Suppressor macrophage (primary cell): ENCODE measurements at regions not wholly inside any gene's neighbourhood (a gene's known extent, or its start where the extent isn't known, plus 50 kb on each side); places are given as distances from the start of the nearest gene placed in this dataset.
A peak's percentile ranks its signal among the peaks of the same experiment; 100 is the strongest.

ENCODE experiments used
- DNase-seq, 4 experiments: peaks; one replicate each; pipeline ENCODE4 v3.0.0-alpha.2; 2020 to 2022

DNA sequence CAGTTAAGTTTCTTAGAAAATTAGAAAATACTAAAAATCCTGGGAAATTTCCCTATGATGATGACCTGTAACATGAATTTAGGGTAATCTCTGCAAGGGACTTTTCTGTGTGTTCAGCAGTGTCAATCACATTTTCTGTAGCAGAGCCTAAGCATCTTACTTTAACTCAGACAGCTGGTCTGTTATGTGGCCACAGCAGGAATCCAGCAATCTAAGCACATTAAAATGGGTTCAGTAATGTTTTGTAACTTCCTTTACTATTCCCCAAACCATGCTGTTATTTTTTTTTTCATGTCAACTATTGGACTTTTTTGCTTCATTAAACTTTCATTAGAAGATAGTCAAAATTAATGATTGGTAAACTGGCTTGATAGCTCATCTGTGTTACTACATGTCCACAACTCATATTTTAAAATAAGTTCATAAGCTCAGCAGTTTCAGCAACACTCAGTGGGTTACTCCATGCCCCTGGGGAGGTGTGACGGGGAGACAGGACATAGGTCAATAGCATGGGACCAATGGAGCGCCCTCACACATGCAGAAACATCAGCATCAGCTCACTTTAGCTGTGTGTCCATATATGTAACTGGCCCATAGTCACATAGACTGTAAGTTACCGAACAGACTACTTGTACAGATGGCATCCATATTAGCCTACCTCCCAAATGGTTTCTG is 168.0 kb upstream of the PACRGL start:
- no peak for DNase-seq

DNA sequence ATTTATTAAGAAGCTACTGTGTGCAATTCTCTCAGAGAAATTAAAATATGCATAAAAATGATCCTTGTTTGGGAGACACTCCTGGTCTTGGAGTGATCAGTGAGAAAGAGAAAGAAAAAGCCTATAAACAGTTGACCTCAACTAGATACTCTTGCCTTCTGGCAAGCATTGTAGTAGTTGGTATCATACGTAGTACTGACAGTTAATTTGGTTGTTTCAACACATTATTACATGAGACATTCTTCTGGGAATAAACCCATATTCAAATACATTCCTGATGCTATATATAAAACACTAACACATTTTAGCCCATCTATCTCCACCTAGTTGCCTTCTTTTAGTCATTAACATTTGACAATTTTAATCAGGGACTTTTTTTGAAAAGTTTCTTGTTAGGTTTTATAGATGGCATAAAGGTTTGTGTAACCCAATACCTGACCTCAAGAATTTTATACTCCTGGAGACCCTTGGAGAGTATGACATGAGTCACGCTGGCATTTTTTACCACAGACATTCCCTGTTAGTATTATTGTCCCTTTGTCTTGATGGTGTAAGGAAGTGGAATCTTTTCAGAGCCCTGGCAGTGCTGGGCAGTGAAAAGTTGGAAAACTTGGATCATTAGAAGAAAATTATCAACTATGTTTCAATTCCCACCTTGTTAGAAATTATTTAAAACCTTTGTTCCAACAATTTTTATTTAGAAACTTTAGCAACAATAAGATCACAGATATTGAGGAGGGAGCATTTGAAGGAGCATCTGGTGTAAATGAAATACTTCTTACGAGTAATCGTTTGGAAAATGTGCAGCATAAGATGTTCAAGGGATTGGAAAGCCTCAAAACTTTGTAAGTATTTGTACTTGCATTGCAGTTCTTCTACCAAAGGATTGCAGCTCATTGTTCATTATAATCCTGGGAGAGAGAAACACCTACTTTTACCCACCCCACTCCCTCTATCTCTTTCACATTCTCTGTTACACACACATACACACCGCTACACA is 167.1 kb upstream of the PACRGL start:
- DNase-seq: no peak

DNA sequence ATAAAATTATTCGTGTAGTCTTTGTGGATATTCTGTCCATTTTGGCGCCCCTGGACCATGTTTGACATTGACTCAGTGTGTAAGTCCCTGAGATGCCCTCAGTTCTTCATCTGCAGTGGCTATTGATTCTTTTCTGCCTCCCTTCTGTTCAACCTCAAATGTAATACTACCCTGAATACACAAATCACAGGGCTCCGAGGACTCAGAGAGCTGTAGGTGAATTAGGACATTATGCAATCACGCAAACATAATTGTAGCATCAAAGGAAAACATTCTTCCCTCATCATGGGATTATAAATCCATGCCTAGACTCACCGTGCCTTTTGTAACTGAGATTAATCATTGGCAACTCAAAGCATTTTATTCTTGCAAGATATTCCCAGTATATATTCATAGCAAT is 161.4 kb upstream of the PACRGL start:
- DNase-seq: no peak

DNA sequence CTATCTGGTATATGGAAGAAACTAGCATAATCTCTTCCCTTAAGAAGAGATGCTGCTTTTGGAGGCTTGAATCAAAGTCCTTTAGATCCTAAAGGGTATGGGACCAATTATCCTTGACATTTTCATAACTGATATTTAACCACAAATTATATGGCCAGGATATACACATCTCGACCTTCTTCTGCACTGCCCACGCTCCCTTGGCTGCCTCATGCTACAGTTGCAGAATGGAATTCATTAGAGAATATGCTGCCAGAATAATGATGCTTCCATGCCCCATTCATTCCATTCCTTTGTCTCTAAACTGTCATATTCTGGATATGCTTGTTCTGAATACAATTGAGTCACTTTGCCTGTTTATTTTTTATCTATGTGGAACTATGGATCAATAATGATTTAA is 157.1 kb upstream of the PACRGL start:
- DNase-seq: no peak

DNA sequence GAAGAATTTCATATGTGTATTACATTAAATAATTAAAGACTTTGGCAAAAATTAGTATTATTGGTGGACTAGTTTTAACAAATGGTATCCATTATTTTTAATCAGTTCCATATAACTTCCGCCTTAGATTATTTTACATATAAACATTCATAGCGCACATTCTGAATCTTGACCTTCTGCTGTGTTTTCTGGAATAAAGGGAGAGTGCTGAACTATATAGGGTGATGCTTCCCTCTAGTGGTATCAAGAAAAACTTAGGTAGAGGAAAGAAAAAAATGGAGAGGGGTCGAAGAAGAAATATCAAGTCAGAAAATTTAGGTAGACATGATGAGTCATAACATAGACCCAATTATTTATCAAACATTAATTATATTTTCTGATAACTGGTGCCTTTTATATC is 155.6 kb upstream of the PACRGL start:
- peak in 2 of 4 experiments; percentile 14 to 36 for DNase-seq

DNA sequence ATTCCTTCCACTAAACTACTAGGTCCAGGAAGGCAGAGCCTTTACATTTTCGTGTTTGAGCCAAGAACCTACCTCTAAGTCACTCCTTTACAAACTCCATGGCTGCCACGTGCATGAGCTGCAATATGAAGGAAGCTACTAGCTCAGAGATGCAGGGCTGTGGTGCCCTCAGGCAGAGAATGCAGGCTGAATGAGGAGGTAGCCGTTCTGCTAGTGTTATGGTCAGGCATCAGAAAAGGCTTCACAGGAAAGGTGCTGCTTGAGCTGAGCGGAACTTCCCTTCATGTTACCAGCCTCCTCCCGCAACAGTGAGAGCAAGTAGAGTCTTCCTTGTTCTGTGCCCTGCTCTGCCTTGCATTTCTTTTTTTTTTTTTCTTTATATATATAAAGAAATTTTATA is 148.3 kb upstream of the PACRGL start:
- DNase-seq: no peak

DNA sequence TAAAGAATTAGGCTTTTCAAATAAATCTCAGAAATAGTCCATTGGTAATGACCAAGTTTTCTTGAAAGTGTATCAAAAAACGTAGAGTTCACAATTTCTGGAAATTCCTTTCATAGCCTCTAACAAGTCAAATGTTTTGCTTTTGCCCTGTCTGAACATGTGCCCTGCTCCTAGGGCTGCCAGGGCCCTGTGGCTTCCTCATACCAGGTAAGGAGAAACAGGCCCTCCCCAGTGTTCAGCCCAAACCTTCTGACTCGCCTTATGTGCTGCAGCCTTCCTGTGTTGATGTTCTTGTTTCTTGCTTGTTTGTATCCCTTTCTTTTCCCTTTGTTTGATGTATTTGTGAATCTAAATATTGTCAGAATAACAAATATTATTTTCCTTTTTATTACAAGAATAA is 146.1 kb upstream of the PACRGL start:
- no peak for DNase-seq

DNA sequence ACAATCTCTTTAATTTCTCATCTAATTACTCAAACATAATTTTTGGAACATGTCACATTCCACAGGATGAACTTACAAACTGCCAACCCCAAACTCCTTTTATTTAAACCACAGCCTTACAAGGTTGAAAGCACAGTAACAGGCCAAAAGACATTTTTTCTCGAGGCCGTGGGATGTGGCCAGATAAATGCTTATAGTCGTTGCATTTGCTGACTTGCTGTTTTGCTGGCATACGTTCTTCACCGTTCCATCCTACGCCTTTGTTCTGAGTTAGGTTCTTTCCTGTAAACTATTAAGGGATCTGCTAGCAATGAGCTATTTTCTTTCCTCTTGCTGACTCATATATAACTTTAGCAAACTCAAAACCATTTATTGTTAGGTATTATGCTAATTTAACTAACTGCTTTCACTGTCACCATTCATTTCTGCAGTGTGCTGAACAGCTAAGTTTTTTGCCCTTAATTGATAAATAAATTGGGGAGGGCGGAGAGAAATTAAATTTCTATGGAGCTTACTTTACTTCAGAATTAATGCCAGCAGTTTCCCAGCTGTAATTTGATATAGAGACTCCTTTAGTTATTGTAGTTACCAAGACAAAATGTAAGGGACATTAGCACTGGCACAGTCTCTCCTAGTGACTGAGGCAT is 135.1 kb upstream of the PACRGL start:
- no peak for DNase-seq

DNA sequence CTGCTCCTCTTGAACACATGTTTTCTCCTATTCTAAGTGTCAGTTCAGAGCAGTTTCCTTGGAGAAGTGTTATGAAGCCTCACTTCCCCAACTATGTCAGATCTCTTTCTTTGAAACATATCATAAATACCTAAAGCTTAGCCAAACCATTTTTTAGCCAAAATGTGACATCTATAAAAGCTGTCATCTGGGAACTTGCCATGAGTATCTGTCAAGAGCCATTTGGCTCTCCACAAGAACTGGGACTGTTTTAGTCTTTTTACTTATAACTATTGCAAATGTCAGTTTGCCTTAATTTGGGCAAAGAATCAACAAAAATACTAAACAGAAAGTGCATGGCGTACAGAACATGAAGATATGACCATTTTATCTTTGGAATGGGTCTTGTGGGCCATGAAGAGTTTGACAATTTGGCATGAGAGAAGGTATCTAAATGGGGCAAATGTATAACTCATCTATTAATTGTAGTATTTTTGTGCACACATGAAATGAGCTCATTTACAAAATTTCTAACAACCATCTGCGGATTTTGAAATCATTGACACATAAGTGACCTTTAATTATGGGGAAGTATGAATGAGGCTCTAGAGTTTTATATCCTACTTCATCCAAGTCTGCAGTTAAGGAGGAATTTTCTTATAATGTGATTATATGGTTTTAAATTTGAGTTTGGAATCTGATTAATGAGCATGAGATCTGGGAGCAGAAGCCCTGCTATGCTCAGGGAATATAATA is 129.1 kb upstream of the PACRGL start:
- DNase-seq: peak in 3 of 4 experiments; percentile 5 to 61 (median 50)

DNA sequence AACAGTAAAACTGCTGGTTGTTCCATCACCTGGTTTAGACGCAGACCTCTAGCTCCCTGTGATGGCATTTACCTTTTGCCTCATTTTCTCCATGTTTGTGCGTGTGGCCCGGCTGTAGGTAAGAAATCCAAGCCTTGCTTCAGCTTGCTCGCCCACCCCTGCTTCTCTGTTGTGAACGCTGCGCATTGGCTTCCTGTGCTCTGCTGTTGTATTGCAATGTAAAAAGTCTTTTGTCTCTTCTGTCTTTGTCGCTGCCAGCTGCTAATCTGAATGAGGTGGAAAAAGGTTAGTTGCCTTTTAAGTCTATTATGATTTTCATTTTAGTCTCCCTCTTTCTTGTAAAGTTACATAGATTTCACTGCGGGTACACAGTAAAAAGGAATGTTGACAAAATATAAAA is 127.3 kb upstream of the PACRGL start:
- no peak for DNase-seq

DNA sequence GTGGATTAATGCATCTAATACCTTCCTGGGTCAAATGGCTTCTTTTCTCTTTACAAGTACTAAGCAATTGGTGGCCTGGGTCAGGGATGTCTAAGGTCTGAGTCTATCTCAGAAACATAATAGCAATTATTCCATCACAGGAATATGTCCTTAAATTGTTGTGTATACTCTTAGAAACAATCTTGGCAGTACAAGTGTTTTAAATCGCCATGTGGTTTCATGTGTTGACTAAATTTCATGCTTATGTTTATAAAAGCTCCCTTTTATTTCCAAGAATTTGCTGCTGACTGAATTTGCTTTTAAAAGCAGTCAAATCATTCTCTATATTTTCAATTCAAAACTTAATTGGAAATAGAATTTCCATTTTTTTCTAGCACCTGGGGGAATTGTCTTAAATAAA is 125.3 kb upstream of the PACRGL start:
- no peak for DNase-seq

DNA sequence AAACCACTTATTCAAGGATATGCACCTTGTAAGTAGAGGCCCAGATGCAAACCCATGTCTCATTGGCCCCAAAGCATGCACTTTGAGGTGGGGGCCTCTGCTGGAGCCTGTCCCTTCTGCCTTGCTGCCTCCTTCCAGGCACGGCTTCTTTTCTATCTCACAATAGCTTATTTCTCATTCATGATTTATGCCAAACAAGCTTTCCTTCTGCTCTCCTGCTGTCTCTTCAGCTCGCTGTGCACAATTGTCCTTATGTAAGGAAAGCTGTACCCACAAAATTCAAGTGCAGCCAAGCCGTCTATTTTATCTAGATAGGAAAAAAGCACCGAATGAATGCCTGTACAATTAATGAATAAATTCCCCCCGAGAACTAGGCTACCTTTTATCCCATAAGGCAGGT is 124.8 kb upstream of the PACRGL start:
- no peak for DNase-seq

DNA sequence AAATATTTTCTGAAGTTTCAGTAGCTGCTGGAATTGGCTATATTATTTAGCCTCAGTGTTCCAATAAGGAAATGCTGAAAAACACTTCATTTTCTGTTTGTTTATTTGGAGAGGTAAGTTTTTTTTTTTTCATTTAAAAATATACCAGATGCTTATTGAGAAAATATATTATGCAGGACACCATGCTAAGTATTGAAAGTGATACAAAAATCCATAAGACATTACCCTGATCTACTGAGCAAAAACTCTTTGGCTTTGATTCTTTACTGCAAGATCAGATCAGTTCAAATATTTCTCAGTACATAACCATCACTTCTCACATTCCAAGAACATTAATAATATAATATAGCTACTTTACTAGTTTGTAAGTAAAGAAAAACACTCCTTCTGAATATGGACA is 123.4 kb upstream of the PACRGL start:
- DNase-seq: no peak

DNA sequence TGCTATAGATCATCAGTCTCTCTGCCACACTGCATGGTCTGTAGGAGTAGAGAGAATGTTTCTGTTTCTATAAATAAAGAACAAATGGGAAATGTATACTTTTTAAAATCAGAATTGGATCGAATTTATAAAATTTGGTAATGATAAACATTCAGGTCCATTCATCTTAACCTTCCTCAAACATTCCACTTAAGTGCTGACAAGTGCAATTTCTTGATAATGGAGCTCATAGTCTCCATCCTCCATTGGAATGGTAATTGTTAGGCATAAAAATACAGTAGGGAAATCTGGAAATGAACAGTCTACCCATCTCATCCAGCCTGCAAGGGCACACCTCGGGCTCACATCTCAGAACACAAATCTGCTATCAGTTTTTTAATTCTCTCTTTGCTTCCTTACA is 122.6 kb upstream of the PACRGL start:
- DNase-seq: no peak

DNA sequence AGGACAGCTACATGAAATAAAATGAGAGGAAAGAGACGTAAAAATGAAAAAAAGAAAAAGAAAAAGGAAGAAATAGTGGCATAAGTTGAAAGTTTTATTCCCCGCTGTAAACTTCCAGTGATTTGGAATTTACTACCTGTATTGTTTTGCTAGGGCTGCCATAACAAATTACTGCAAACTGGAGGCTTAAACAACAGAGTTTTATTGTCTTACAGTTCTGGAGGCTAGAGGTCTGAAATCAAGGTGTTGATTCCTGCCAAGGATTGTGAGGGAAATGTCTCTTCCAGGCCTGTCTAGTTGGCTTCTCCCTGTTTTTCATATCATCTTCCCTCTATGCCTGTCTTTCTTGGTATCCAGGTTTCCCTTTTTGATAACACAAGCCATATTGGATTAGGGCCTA is 119.4 kb upstream of the PACRGL start:
- no peak for DNase-seq

DNA sequence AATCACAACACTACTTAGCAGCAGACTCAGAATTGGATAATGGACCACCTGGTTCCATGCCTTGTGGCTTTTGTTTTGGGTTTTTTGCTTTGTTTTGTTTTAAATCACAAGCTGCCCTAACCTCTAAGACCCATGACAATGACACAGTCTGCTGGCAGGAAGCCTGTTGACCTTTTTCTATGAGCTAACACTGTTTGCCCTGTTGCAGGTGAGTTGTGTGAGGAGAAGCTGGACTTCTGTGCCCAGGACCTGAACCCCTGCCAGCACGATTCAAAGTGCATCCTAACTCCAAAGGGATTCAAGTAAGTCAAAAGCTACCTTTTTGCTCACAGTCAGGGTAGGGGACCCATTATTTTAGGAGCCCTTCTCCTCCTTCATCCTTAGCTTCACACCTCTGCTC is 110.8 kb upstream of the PACRGL start:
- DNase-seq: no peak

DNA sequence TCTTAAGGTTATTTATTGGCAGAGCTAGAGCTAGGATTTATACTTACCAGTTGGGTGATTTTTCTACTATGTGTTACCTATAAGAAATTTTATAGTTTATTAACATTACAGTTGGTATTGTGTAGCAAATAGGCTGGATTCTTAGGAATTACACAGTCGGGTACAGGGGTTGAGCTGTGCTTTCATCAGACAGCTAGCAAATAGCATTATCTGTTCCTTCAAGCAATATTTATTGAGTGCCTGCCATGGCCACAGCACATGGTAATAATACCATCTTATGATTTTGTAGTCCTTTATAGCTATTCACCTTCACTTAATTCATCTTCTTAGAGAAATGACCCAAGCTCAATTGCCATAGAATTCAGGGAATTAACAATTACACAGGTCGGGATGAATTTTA is 109.4 kb upstream of the PACRGL start:
- no peak for DNase-seq

DNA sequence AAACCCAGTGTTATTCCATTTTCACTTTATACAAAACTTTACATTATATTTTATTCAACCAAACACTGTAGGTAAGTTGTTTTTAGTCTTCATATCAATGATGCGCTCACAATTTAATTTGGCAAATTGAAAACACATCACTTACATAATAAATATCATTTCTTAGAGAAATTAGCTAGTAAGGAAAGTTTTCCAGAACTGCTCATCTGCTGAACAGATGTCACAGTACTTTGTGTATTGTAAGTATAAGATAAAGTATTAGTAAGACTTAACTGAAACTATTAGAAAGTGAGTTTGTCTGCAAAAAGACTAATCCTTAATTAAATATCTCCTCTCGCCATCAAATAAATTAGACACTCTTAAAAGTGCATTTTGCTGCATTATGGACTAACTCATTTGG is 108.7 kb upstream of the PACRGL start:
- no peak for DNase-seq

DNA sequence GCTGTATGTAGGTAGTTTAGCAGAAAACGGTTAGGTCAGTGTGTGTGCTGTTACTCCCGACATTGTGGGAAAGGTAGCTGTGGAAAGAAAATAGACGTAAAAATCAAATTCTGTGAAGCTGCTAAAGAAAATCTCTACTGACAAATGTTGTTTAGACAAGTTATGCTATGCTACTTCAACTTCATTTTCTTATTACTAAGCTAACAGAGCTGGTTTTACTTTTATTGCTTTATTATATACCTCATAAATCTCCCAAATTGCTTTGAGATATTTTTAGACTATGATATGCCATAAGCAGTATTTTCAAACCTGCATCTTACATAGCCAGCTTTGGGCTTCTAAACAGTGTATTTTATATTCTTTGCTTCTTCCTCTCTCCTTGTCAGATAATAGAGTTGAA is 108.2 kb upstream of the PACRGL start:
- DNase-seq: no peak

DNA sequence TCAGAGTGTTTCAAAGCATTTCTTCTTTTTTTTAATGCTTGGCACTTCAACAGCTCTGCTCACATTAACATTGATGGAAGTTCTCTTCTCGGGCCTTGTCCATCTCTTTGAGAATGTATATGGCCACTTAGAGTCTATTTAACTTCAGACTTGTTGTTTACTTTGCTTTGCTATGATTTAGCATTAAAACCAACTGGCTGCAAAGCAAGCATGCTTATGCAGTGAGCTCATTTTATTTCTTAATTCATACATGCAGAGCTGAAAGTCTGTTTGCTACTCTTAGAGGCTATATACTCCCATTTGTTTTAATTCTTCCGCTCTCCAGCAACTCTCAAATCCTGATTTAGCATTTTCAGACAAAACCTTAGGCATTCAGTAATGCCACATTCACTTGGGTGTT is 107.6 kb upstream of the PACRGL start:
- no peak for DNase-seq

DNA sequence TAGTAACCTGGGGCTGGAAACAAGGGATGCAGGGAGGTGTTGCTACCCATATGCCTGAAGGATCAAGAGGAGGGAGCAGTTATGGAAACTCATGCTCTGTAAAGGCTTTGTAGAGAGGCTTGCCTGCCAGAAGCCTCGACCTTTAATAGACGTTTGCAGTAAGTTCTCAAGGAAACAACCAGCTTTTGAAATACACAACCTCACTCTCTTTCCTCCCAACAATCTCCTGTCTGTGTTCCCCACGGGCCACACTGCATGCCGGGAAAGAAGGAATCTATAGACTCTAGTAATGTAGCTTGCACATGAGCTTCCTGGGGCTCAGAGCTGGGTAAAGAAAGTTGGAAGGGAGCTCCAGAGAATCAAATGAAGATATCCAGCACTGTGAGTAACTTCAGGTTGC is 101.6 kb upstream of the PACRGL start:
- no peak for DNase-seq

DNA sequence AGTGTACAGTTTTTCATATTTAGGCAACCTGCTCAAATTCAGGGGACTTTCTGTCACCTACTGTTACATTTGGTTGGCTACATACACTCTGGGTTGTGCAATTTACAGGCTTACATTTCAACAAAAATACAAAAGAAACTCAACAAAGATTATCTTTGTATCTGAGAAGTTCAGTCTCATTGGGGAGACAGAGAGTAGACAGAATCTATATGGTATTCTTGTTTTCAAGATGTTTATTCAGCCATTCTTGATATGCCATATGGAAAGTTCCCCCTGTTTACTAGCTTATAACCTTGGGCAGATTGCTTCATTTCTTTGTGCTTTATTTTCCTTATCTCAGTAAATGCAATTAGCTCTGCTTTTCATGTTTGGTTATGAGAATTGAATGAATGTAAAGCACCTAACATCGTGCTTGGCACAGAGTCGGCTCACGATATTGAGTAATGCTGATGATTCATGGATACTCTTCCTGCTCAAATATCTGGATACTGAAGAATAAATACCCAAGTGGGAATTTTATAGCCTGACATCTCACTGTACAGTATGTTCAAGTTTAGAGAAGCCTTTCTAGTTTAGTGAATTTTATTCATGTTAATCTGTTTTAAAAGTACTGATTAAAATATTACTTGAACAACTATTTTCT is 96.5 kb upstream of the PACRGL start:
- no peak for DNase-seq
